ENCODE measurements at regions not wholly inside any gene's neighbourhood (a gene's known extent, or its start where the extent isn't known, plus 50 kb on each side); places are given as distances from the start of the nearest gene placed in this dataset.

- WGBS = 81% methylated on average over 7 of the region's 7 CpGs
- H3K9me3 ChIP-seq = no peaks in the 10 kb centered on the region
- no peaks in the 10 kb centered on the region for H3K36me3 ChIP-seq
- H3K27me3 ChIP-seq (replicated peaks; ENCODE audit: insufficient read depth) = no peaks in the 10 kb centered on the region
- TF ChIP-seq, protein P1, sequence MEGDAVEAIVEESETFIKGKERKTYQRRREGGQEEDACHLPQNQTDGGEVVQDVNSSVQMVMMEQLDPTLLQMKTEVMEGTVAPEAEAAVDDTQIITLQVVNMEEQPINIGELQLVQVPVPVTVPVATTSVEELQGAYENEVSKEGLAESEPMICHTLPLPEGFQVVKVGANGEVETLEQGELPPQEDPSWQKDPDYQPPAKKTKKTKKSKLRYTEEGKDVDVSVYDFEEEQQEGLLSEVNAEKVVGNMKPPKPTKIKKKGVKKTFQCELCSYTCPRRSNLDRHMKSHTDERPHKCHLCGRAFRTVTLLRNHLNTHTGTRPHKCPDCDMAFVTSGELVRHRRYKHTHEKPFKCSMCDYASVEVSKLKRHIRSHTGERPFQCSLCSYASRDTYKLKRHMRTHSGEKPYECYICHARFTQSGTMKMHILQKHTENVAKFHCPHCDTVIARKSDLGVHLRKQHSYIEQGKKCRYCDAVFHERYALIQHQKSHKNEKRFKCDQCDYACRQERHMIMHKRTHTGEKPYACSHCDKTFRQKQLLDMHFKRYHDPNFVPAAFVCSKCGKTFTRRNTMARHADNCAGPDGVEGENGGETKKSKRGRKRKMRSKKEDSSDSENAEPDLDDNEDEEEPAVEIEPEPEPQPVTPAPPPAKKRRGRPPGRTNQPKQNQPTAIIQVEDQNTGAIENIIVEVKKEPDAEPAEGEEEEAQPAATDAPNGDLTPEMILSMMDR (IDR thresholded peaks at IDR 0.05) = no peak
- TF ChIP-seq POLR2AphosphoS5 (IDR thresholded peaks at IDR 0.05) = no peak
- no peak for TF ChIP-seq POLR2A (IDR thresholded peaks at IDR 0.05)
- no peak overlapping the region for H3K27ac ChIP-seq
- H3K4me1 ChIP-seq (replicated peaks) = no peaks in the 10 kb centered on the region
- H3K4me3 ChIP-seq = no peak overlapping the region
- no peak for DNase-seq (ENCODE audit: low spot score)
- intact Hi-C loops (cut with DNase I) = no loop called here
Measured at GRCh38 chr19:31402529-31403316, 53.5 kb upstream of the TSHZ3 start.

- Histone ChIP-seq H3K36me3 (no peaks in the 10 kb centered on the region), H3K4me3 (no peak overlapping the region), H3K27me3 (replicated peaks; ENCODE audit: insufficient read depth) (no peaks in the 10 kb centered on the region), H3K9me3 (no peaks in the 10 kb centered on the region), H3K4me1 (replicated peaks) (no peaks in the 10 kb centered on the region), H3K27ac (no peak overlapping the region)
- 91% methylated on average over 4 of the region's 4 CpGs for WGBS
- TF ChIP-seq POLR2AphosphoS5 (IDR thresholded peaks at IDR 0.05) = no peak
- TF ChIP-seq, protein P1 (IDR thresholded peaks at IDR 0.05) = no peak
- no peak for TF ChIP-seq POLR2A (IDR thresholded peaks at IDR 0.05)
- intact Hi-C loops (cut with DNase I) = no loop called here
- no peak for DNase-seq (ENCODE audit: low spot score)
Measured at GRCh38 chr19:31406106-31406505, 56.9 kb upstream of the TSHZ3 start.

DNA sequence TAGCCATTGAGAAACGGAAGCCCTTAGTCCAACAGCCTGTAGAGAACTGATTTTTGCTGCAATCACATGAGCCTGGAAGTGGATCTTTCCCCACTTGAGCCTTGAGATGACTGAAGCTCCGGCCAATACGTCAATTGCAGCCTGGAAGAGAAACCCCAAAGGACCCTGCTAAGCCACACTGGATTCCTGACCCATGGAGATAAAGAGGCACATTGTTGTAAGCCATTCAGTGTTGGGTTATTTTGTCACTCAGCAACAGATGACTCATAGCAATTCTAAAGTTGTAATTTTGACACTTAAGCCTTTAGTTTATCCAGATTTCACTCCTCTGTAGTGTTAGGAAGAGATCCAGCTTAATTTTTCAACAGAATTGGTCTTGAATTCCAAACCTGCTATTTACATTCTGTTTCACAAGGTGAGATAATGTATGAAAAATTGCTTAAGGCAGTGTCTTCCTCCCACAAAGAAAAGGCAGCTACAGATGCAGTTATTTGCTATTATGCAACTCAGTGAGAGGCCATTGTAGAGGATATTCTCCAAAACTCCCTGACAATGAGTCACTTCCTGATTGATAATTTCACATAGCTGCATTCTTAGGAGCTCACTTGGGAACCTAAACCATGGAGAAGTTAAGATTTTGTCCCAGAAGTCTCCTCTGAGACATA lies 59.4 kb upstream of the TSHZ3 start:
- TF ChIP-seq, protein P1 (IDR thresholded peaks at IDR 0.05) = no peak
- TF ChIP-seq POLR2A (IDR thresholded peaks at IDR 0.05) (no peak), POLR2AphosphoS5 (IDR thresholded peaks at IDR 0.05) (no peak)
- Histone ChIP-seq H3K27me3 (replicated peaks; ENCODE audit: insufficient read depth) (no peaks in the 10 kb centered on the region), H3K4me1 (replicated peaks) (no peaks in the 10 kb centered on the region), H3K4me3 (no peak overlapping the region), H3K27ac (no peak overlapping the region), H3K36me3 (no peaks in the 10 kb centered on the region), H3K9me3 (no peaks in the 10 kb centered on the region)
- 75% methylated on average over 3 of the region's 3 CpGs for WGBS
- intact Hi-C loops (cut with DNase I) = no loop called here
- no peak for DNase-seq (ENCODE audit: low spot score)

- no peak overlapping the region for H3K27ac ChIP-seq
- no peak for TF ChIP-seq POLR2A (IDR thresholded peaks at IDR 0.05)
- no peaks in the 10 kb centered on the region for H3K27me3 ChIP-seq (replicated peaks; ENCODE audit: insufficient read depth)
- no peaks in the 10 kb centered on the region for H3K9me3 ChIP-seq
- no peaks in the 10 kb centered on the region for H3K36me3 ChIP-seq
- DNase-seq (ENCODE audit: low spot score) = no peak
- intact Hi-C loops (cut with DNase I) = no loop called here
- H3K4me1 ChIP-seq (replicated peaks) = no peaks in the 10 kb centered on the region
- 90% methylated on average over 8 of the region's 8 CpGs for WGBS
- H3K4me3 ChIP-seq = no peak overlapping the region
Measured at GRCh38 chr19:31413353-31413752, 64.1 kb upstream of the TSHZ3 start.

DNA sequence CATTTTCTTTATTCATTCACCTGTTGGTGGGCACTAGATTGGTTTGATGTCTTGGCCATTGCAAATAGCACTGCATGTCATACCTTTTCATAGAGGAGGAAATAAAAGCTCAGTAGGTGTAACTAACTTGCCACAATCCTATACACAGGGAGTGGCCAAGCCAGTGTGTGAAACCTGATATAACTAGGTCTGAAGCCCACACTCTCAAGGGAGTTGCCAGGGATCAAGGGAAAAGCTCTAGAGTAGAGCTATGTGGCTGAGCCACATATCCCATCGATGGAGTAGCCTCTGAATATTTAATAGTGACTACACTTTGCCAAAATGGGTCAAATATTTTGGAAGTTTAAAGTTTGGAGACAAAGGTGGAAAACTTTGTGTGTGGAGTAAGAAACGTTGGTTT lies 66.1 kb upstream of the TSHZ3 start:
- H3K27ac ChIP-seq = no peak overlapping the region
- 26% methylated on average over 2 of the region's 2 CpGs for WGBS
- DNase-seq (ENCODE audit: low spot score) = no peak
- TF ChIP-seq, protein P1 (IDR thresholded peaks at IDR 0.05) = no peak
- TF ChIP-seq POLR2A (IDR thresholded peaks at IDR 0.05) (no peak), POLR2AphosphoS5 (IDR thresholded peaks at IDR 0.05) (no peak)
- no peak overlapping the region for H3K4me3 ChIP-seq
- intact Hi-C loops (cut with DNase I) = no loop called here
- no peaks in the 10 kb centered on the region for H3K4me1 ChIP-seq (replicated peaks)
- H3K9me3 ChIP-seq = no peaks in the 10 kb centered on the region
- no peaks in the 10 kb centered on the region for H3K36me3 ChIP-seq
- no peaks in the 10 kb centered on the region for H3K27me3 ChIP-seq (replicated peaks; ENCODE audit: insufficient read depth)
